GM12878 (cell line): ENCODE measurements at regions not wholly inside any gene's neighbourhood (a gene's known extent, or its start where the extent isn't known, plus 50 kb on each side); places are given as distances from the start of the nearest gene placed in this dataset.

Experiments used
- ATAC-seq: fragments of 200-7000 bp; cut with Tn5 transposase; 3 replicates; pipeline ENCODE4 v1.9.1; 2020; ENCODE audit warnings: mild to moderate bottlenecking, moderate library complexity
- BruUV-seq: library from RNA; stranded (reverse); fragments of 400-500 nt; replicated peaks from 2 replicates; lab custom pipeline; 2021; lab: Mats Ljungman, UMichigan
- CTCF ChIA-PET: fragments of 300-600 bp; sonication (Branson Sonifier 250); formaldehyde crosslinking; extraction: SDS; loops from one replicate; lab custom pipeline; 2021; ENCODE audit warnings: inconsistent platforms; lab: Yijun Ruan, JAX
- POLR2A ChIA-PET: fragments of 350-600 bp; formaldehyde crosslinking; extraction: SDS; loops from one replicate; lab custom pipeline; 2021; ENCODE audit warnings: inconsistent platforms; lab: Charles Lee
- RAD21 ChIA-PET: fragments of 300-600 bp; sonication (Branson Sonifier 250); formaldehyde crosslinking; loops from one replicate; lab custom pipeline; 2023; ENCODE audit warnings: antibody characterized with exemption; ENCODE audit not compliant: unreplicated experiment; lab: Charles Lee
- SMC1A ChIA-PET: fragments of 300-600 bp; sonication (Branson Sonifier 250); formaldehyde crosslinking; loops from one replicate; lab custom pipeline; 2023; ENCODE audit not compliant: unreplicated experiment, uncharacterized antibody; lab: Charles Lee
- DNase-seq: peaks from one replicate; pipeline ENCODE4 v3.0.0-alpha.2; 2011; ENCODE audit warnings: low read depth, low spot score
- FAIRE-seq: peaks from 3 replicates; lab custom pipeline; 2011; peaks lifted over from hg19 to GRCh38; lab: Jason Lieb, UNC
- H2AFZ ChIP-seq: 2 replicates; pipeline ENCODE4 v1.6.0; 2011; ENCODE audit warnings: low read depth, low read length, control low read depth; ENCODE audit not compliant: control insufficient read depth
- H3K27ac ChIP-seq: 2 replicates; pipeline ENCODE4 v1.5.1; 2011; ENCODE audit warnings: control low read depth; ENCODE audit not compliant: control insufficient read depth, insufficient read depth
- H3K27me3 ChIP-seq, 2 experiments: replicated peaks in 1 of 2; 2 replicates each; pipeline versions ENCODE4 v1.6.0 to v1.6.1; 2011; ENCODE audit warnings: low read length in 1 of 2; ENCODE audit not compliant: control insufficient read depth in 2 of 2, insufficient read depth in 2 of 2
- H3K36me3 ChIP-seq, 2 experiments: 2 replicates each; pipeline ENCODE4 v1.5.1; 2011; ENCODE audit warnings: low read length in 1 of 2; ENCODE audit not compliant: control insufficient read depth in 2 of 2, insufficient read depth in 2 of 2
- H3K4me1 ChIP-seq: 2 replicates; pipeline ENCODE4 v1.6.1; 2011; ENCODE audit warnings: mild to moderate bottlenecking, low read length, moderate library complexity, mixed read lengths; ENCODE audit not compliant: control insufficient read depth, insufficient read depth
- H3K4me2 ChIP-seq: 2 replicates; pipeline ENCODE4 v1.6.0; 2011; ENCODE audit warnings: control low read depth; ENCODE audit not compliant: control insufficient read depth, insufficient read depth
- H3K4me3 ChIP-seq: fragments of 200-600 bp; sonication (generic); 2 replicates; pipeline ENCODE4 v1.5.1; 2016
- H3K79me2 ChIP-seq: 2 replicates; pipeline ENCODE4 v1.6.0; 2011; ENCODE audit warnings: low read length; ENCODE audit not compliant: control insufficient read depth, insufficient read depth
- H3K9ac ChIP-seq: 2 replicates; pipeline ENCODE4 v1.8.0; 2011; ENCODE audit warnings: low read length, control low read depth, mixed read lengths; ENCODE audit not compliant: control insufficient read depth, insufficient read depth
- H3K9me3 ChIP-seq: replicated peaks from 3 replicates; pipeline ENCODE4 v1.5.1; 2011; ENCODE audit warnings: mild to moderate bottlenecking, low read length; ENCODE audit not compliant: control insufficient read depth, insufficient read depth
- H4K20me1 ChIP-seq: 2 replicates; pipeline ENCODE4 v1.6.0; 2011; ENCODE audit not compliant: control insufficient read depth, insufficient read depth
- CTCF ChIP-seq, 3 experiments: IDR thresholded peaks in 2 of 3; conservative IDR thresholded peaks in 1 of 3; 2 replicates each; pipeline ENCODE4 v1.5.1; 2011; ENCODE audit warnings: low read depth in 3 of 3, low read length in 3 of 3, mild to moderate bottlenecking in 3 of 3, control low read depth in 2 of 3, moderate library complexity in 2 of 3, inconsistent platforms in 1 of 3, mixed read lengths in 1 of 3; ENCODE audit not compliant: control insufficient read depth in 2 of 3, insufficient read depth in 1 of 3; ENCODE audit errors: extremely low read depth in 1 of 3
- DPF2 ChIP-seq: fragments of 450-650 bp; IDR thresholded peaks from 2 replicates; pipeline ENCODE4 v1.6.1; 2017; ENCODE audit warnings: mild to moderate bottlenecking
- EZH2 ChIP-seq: IDR thresholded peaks from 2 replicates; pipeline ENCODE4 v1.6.1; 2012; ENCODE audit warnings: low read depth, mild to moderate bottlenecking, control low read depth, inconsistent platforms, low read length, borderline replicate concordance; ENCODE audit not compliant: control insufficient read depth
- IKZF2 ChIP-seq, 2 experiments: fragments of 450-650 bp; IDR thresholded peaks; 2 replicates each; pipeline ENCODE4 v1.6.1; 2017; ENCODE audit warnings: mild to moderate bottlenecking in 2 of 2, moderate library complexity in 2 of 2
- KLF5 ChIP-seq: fragments of 450-650 bp; IDR thresholded peaks from 2 replicates; pipeline ENCODE4 v1.6.1; 2014; ENCODE audit warnings: mild to moderate bottlenecking; ENCODE audit not compliant: partially characterized antibody
- MAX ChIP-seq: IDR thresholded peaks from 2 replicates; pipeline ENCODE4 v1.6.1; 2012; ENCODE audit warnings: low read depth, low read length, improper control_type of control experiment
- PBX3 ChIP-seq: IDR thresholded peaks from 2 replicates; pipeline ENCODE4 v1.6.1; 2011; ENCODE audit warnings: mild to moderate bottlenecking, low read depth, low read length, moderate library complexity; ENCODE audit not compliant: insufficient replicate concordance
- PML ChIP-seq: IDR thresholded peaks from 2 replicates; pipeline ENCODE4 v1.6.1; 2012; ENCODE audit warnings: low read length, inconsistent platforms
- POLR2A ChIP-seq: IDR thresholded peaks from 2 replicates; pipeline ENCODE4 v1.6.1; 2011; ENCODE audit warnings: low read depth, mild to moderate bottlenecking, low read length
- RB1 ChIP-seq: fragments of 450-650 bp; formaldehyde crosslinking; IDR thresholded peaks from 2 replicates; pipeline ENCODE4 v1.6.1; 2017; ENCODE audit warnings: mild to moderate bottlenecking, borderline replicate concordance
- SP1 ChIP-seq: IDR thresholded peaks from one replicate; pipeline ENCODE4 v1.6.1; 2011; ENCODE audit warnings: low read depth, low read length
- SRF ChIP-seq, 2 experiments: IDR thresholded peaks; 2 replicates each; pipeline ENCODE4 v1.6.1; 2011; ENCODE audit warnings: low read depth in 2 of 2, low read length in 2 of 2, mild to moderate bottlenecking in 1 of 2, moderate library complexity in 1 of 2
- SUPT20H ChIP-seq: IDR thresholded peaks from 2 replicates; pipeline ENCODE4 v1.6.1; 2011; ENCODE audit warnings: low read depth, mild to moderate bottlenecking, low read length, moderate library complexity, borderline replicate concordance; ENCODE audit not compliant: control insufficient read depth
- SUZ12 ChIP-seq: fragments of 200-600 bp; sonication (generic); IDR thresholded peaks from one replicate; pipeline ENCODE4 v1.6.1; 2018; ENCODE audit warnings: antibody characterized with exemption, mild to moderate bottlenecking; ENCODE audit not compliant: unreplicated experiment
- TCF12 ChIP-seq: IDR thresholded peaks from 2 replicates; pipeline ENCODE4 v1.6.1; 2011; ENCODE audit warnings: low read depth, mild to moderate bottlenecking, low read length
- TCF3 ChIP-seq: IDR thresholded peaks from 2 replicates; pipeline ENCODE4 v1.6.1; 2012; ENCODE audit warnings: low read depth, mild to moderate bottlenecking, low read length, borderline replicate concordance; ENCODE audit not compliant: insufficient read depth
- YY1 ChIP-seq: IDR thresholded peaks from 2 replicates; pipeline ENCODE4 v1.6.1; 2011; ENCODE audit warnings: low read depth, mild to moderate bottlenecking, low read length
- ZBED1 ChIP-seq: IDR thresholded peaks from 2 replicates; pipeline ENCODE4 v1.6.1; 2016; ENCODE audit warnings: borderline replicate concordance
- ZSCAN29 ChIP-seq: fragments of 450-650 bp; IDR thresholded peaks from 2 replicates; pipeline ENCODE4 v1.6.1; 2017; ENCODE audit warnings: mild to moderate bottlenecking, moderate library complexity
- in situ Hi-C: fragments of 300-500 bp; cut with MboI; formaldehyde crosslinking; loops from 9 replicates; pipeline ENCODE4 v1.14.3; 2018; ENCODE audit warnings: mixed read lengths
- intact Hi-C: fragments of 100-400 bp; cut with micrococcal nuclease; formaldehyde crosslinking; loops from one replicate; pipeline ENCODE4 v1.14.2; 2022; ENCODE audit not compliant: unreplicated experiment

- Histone ChIP-seq H3K27ac (no peak overlapping the region), H3K9ac (no peak overlapping the region), H3K36me3 (no peaks in the 10 kb centered on the region), H3K4me2 (no peak overlapping the region), H3K79me2 (no peaks in the 10 kb centered on the region), H3K27me3 (no peaks in the 10 kb centered on the region), H3K4me1 (no peaks in the 10 kb centered on the region), H3K9me3 (no peaks in the 10 kb centered on the region), H3K4me3 (no peak overlapping the region), H2AFZ (no peak overlapping the region), H4K20me1 (no peaks in the 10 kb centered on the region)
- ChIA-PET POLR2A (no interaction called here), CTCF (interaction anchor here (1.0 kb wide), 1 partner anchor 12 kb away, joined by 3 read pairs; no protein-coding TSS in a partner anchor), RAD21 (no interaction called here), SMC1A (no interaction called here)
- FAIRE-seq (no peak), DNase-seq (no peak), ATAC-seq (no peak)
- intact Hi-C loops = no loop called here
- in situ Hi-C loops = no loop called here
- TF ChIP-seq RB1 (no peak), SUPT20H (no peak), SRF (IDR thresholded peaks at IDR 0.05; ENCODE audit: low read depth in 2 of 2, low read length in 2 of 2) (no peak), SUZ12 (no peak), ZBED1 (no peak), MAX (no peak), TCF12 (no peak), POLR2A (no peak), TCF3 (no peak), DPF2 (no peak), KLF5 (no peak)
- no TSS peak for BruUV-seq
Observed at GRCh38 chr6:74976026-74976425, 229.8 kb downstream of the COL12A1 start.

- intact Hi-C loops (no loop called here), in situ Hi-C loops (no loop called here)
- no peak overlapping the region for H3K4me2 ChIP-seq
- no peak overlapping the region for H3K9ac ChIP-seq
- ChIA-PET RAD21 (no interaction called here), SMC1A (no interaction called here), CTCF (no interaction called here), POLR2A (no interaction called here)
- no peak overlapping the region for H2AFZ ChIP-seq
- DNase-seq = no peak
- no peaks in the 10 kb centered on the region for H4K20me1 ChIP-seq
- no peaks in the 10 kb centered on the region for H3K27me3 ChIP-seq
- BruUV-seq = no TSS peak
- H3K9me3 ChIP-seq = no peaks in the 10 kb centered on the region
- no peak for ATAC-seq
- no peak overlapping the region for H3K27ac ChIP-seq
- H3K79me2 ChIP-seq = no peaks in the 10 kb centered on the region
- H3K4me1 ChIP-seq = no peaks in the 10 kb centered on the region
- no peak for FAIRE-seq
- no peak overlapping the region for H3K4me3 ChIP-seq
- H3K36me3 ChIP-seq = no peaks in the 10 kb centered on the region
- TF ChIP-seq PML (no peak), ZBED1 (no peak), ZSCAN29 (no peak), PBX3 (no peak), EZH2 (no peak), IKZF2 (IDR thresholded peaks at IDR 0.05) (no peak), SP1 (no peak), YY1 (no peak), CTCF (IDR thresholded peaks at IDR 0.05 in 2 of 3, conservative IDR thresholded peaks at IDR 0.05 in 1 of 3; ENCODE audit: control insufficient read depth in 2 of 3, extremely low read depth in 1 of 3, insufficient read depth in 1 of 3, low read depth in 3 of 3, low read length in 3 of 3) (no peak)
Observed at GRCh38 chr6:74973591-74973990, 232.3 kb downstream of the COL12A1 start.
